ENCODE measurements at regions not wholly inside any gene's neighbourhood (a gene's known extent, or its start where the extent isn't known, plus 50 kb on each side); places are given as distances from the start of the nearest gene placed in this dataset.
"Not testable (repeated sequence)": the region's sequence is repeated elsewhere in the genome, so short reads cannot be mapped to it uniquely, and the experiment has no call there.

DNA sequence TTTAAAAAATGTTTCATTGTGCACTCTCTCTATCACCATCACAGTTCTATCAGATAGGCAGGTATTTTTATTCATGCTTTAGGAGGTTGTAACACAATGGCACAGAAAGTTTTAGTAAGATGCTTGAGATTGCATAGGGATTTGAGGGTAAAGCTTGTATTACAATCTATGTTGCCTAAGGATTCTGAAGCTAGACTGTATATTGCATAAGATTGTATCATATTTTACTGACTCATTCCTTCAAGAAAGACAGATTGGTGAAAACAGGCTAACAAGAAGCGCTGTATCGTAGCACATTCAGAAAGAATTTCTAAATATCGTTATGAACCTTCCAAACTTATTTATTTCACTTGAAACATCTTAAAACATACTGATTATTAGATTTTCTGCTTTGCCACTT is 577.7 kb downstream of the EBF1 start:
- DNase-seq (ENCODE audit: low read depth in 1 of 2, low spot score in 1 of 2) = no peak

DNA sequence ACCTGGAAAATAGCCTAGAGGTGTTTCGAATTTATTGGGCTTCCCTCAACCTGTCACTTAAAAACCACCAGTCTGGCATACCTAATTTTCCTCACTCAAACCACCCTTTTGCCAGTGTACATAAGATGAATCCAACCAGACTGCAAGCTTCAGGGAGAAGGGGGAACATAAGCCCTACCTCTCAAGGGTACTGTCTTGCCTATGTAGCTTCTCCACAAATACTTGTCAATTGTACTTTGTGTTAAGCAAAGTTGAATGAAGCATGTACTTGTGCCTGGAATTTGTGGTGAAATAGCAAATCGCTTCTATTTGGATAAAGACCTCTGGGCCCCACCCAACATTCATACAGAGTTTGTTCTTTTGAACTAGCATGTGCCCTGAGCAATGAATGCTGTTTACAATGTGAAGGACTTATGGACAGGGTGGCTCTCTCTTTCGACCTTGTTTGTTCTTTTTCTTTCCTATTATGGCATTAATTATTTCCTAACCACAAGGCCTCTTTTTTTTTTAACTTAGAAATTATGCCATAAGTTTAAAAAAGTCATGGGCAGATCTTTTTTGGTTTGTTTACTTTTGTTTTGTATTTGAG is 580.2 kb downstream of the EBF1 start:
- DNase-seq (ENCODE audit: low read depth in 1 of 2, low spot score in 1 of 2) = no peak

GRCh38 chr5:158516521-158516920 is 583.2 kb downstream of the EBF1 start:
- no peak for DNase-seq (ENCODE audit: low read depth in 1 of 2, low spot score in 1 of 2)

DNA sequence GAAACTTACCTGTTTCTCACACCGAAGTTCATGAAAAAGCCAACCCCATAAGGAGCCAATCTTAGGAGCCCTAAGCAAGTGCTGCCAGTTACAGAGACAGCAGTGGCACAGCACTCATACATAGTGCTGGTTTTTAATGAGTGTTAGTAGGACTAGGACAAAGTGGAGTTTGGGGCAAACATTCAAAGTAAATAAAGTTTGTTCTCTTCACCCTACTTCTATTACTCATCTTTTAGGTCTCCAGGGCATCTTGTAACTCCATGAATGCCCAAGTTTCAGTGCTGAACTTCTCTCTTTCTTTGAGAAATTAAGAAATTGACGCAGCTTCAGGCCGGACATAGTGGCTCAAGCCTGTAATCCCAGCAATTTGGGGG is 584.7 kb downstream of the EBF1 start:
- no peak for DNase-seq (ENCODE audit: low read depth in 1 of 2, low spot score in 1 of 2)

- no peak for DNase-seq (ENCODE audit: low read depth in 1 of 2, low spot score in 1 of 2)
These were observed 585.3 kb downstream of the EBF1 start for GRCh38 chr5:158514319-158514985.

DNA sequence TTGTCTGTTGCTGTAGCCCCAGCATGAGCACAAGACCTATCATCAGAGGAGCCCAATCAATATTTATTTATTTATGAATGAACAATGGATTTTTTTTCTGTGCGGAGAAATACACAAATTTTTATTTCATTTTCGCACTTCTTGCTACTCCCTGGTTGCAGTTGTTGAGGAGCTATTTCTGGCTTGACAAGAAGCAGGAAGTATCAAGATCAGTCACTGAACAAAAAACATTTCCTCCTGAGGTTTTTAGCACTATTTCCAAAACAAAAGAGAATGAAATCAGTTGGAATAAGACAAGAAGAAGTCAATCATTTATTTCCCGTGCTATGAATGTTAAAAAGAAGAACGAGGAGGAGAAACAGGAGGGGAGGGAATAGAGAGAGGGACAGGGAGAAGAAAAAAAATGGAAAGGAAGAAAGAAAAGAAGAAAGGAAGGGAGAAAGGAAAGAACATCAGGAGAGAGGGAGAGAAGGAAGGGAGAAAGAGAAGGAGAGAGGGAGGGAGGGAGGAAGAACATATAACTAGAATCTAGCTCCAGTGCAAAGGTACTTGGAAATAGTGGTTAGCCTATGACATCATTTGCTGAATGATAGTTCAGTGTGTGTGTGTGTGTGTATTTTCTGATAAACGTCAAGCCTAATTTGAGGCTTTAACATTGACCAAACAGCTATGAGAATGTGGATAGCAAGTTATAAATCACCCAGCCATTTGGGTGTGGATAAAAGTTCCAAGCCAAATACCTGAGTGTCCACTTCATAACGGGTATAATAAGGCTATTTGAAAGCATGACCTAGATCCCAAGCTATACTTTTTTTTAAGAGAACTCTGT is 586.0 kb downstream of the EBF1 start:
- DNase-seq (ENCODE audit: low read depth in 1 of 2, low spot score in 1 of 2) = no peak

GRCh38 chr5:158511454-158511853 is 588.3 kb downstream of the EBF1 start:
- no peak for DNase-seq (ENCODE audit: low read depth in 1 of 2, low spot score in 1 of 2)

GRCh38 chr5:158510479-158510878 is 589.2 kb downstream of the EBF1 start:
- no peak for DNase-seq (ENCODE audit: low read depth in 1 of 2, low spot score in 1 of 2)

GRCh38 chr5:158506648-158507047 is 593.1 kb downstream of the EBF1 start:
- DNase-seq (ENCODE audit: low read depth in 1 of 2, low spot score in 1 of 2) = no peak

DNA sequence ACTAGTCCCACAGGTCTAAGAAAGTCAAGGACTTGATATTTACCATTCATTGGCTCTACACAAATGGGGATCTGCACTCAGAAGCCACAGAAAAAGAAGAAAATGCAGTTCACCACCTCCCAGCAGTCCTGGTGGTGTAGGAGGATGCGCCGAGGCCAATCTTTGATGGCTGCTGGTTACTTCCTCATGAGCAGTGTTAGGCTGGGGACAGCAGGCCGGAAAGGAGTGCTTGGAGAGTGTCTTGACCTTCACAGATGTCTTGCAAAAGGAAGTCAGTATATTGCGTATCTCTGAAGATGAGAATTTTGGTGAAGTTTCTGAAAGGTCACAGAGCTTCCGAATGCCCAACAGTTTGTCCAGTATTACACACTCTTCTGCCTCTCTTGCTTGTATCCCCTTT is 597.0 kb downstream of the EBF1 start:
- no peak for DNase-seq (ENCODE audit: low read depth in 1 of 2, low spot score in 1 of 2)

DNA sequence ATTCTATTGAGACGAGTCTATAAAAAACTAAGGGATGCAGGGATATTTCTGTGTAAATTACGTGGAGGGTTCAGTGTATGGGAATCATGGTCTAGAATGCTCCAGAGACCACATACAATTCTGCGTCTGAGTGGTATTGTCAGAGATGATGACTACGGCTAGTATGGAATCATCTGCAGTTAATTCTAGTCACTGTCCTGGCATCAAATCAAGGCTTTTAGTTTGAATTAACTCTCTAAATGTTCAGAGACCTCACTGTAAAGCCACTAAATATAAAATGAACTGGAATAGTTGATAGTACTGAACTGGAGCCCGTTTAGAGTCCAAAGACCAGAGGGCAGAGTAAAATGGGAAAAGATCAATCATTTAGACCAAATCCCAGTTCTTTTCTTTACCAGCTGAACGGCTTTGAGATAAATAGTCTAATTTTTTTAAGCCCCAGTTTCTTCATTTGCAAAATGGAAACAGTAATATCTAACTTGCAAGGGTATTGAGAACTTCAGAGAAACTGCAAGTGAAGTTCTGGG is 599.8 kb downstream of the EBF1 start:
- DNase-seq (ENCODE audit: low read depth in 1 of 2, low spot score in 1 of 2) = no peak

DNA sequence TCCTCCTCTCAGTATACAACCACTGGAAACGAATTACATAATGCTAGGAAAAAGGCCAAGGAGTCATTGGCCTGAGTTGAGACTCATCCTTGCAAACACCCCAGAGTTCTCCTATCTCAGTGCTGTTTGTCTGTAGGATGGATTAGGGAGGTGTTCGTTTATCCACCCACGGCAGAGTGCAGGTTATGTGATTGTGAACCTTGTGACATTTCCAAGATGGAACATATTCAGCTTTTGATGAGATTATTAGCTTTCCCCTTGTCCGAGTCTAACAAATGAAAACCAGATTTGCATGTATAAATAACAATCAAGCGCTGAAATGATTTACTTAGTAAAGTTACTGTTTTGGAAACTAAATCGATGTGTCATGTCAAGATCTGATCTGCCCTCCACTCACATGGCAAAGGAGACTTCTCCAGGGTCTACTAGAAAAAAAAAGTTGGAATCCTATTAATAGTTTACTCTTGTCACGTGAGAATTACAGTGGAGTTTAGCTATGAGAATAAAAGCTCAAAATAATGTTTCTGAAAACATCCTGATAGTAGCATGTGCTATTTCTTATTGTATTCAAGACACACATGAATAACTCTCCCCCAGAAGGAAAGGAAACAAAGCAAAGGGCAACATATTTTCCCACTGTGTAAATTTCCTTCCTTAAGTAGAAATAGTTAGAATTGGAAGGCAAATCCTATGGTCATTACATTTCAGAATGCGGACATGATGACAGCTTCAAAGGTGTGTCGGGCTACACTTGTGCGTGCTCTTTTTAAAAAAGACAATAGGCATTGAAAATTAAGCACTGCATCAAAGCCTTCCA is 600.4 kb downstream of the EBF1 start:
- DNase-seq (ENCODE audit: low read depth in 1 of 2, low spot score in 1 of 2) = no peak

DNA sequence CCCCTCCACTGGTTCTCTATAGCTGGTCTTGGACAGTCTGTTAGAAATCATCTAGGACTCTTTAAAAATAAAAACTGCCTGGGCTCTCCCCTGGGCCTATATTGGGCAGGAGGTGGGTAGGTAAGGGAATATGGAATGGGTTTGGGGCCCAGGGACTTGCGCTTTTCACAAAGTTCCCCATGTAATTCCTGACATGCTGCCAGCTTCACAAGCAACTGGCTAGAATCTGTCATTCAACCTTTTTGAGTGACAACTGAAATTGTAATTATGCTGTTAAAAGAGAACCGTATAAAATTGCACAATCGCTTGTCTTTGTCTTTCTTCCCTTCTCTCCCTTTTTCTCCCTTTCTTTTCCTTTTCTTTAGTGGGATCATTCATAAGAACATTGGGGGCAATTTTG is 603.1 kb downstream of the EBF1 start:
- DNase-seq (ENCODE audit: low read depth in 1 of 2, low spot score in 1 of 2) = no peak

DNA sequence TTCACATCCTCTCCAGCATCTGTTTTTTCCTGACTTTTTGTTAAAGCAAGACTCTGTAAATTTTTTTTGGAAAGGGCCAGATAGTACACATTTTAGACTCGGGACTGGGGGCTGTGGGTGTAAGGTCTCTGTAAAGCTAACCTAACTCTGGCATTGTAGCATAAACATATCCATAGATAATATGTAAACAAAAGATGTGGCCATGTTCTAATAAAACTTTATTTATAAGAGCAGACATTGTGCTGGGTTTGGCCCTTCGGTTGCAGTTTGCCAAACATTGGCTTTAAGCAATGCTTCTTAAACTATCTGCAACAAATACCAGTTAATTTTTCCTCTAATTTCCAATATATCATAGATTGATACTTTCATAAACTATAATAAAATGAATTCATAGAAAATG is 605.2 kb downstream of the EBF1 start:
- DNase-seq (ENCODE audit: low read depth in 1 of 2, low spot score in 1 of 2) = no peak

DNA sequence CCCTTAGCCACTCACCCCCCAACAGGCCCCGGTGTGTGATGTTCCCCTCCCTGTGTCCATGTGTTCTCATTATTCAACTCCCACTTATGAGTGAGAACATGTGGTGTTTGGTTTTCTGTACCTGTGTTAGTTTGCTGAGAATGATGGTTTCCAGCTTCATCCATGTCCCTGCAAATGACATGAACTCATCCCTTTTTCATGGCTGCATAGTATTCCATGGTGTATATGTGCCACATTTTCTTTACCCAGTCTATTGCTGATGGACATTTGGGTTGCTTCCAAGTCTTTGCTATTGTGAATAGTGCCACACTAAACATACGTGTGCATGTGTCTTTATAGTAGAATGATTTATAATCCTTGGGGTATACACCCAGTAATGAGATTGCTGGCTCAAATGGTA is 605.7 kb downstream of the EBF1 start:
- not testable (repeated sequence) for DNase-seq (ENCODE audit: low read depth in 1 of 2, low spot score in 1 of 2)

- DNase-seq (ENCODE audit: low read depth in 1 of 2, low spot score in 1 of 2) = no peak
These were observed 606.9 kb downstream of the EBF1 start for GRCh38 chr5:158492841-158493242.

DNA sequence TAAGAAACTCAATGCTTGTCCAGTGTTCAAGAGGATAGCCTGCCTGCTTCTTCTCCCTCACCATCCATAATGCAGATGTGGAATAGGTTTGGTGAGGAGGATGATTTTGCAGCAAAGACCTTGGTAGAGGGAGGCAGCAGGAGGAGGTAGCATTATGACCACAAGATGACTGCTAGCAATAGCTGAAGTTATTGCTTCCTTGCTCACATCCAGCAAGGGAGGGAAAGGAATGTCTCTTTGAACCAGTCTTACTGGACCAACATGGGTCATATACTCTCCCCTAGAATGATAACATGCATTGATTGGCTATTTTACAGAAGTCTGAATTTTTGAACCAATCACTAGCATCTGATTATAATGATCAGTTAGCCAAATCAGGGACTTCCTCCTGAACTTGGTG is 607.6 kb downstream of the EBF1 start:
- DNase-seq (ENCODE audit: low read depth in 1 of 2, low spot score in 1 of 2) = no peak

GRCh38 chr5:158487664-158488063 is 612.1 kb downstream of the EBF1 start:
- DNase-seq (ENCODE audit: low read depth in 1 of 2, low spot score in 1 of 2) = no peak

DNA sequence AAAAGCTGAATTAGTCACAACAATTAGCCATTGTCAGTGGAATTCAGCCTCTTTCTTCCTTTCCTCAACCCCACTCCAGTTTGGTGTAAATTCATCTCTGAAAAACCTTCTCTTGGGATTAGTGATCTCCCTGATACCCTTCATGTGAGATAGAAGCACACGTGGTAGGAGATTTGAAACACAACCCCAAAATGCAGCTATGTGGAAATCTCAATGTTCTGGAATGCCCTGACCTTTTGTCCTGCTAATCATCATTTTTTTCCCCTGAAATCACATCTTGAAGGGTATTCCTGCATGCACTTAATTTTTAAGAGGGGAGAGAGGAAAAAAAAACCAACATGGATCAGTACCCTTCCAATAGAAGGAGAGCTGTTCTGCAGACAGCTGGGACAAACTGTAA is 612.6 kb downstream of the EBF1 start:
- DNase-seq (ENCODE audit: low read depth in 1 of 2, low spot score in 1 of 2) = no peak

GRCh38 chr5:158486566-158486965 is 613.1 kb downstream of the EBF1 start:
- no peak for DNase-seq (ENCODE audit: low read depth in 1 of 2, low spot score in 1 of 2)

GRCh38 chr5:158485604-158486081 is 614.1 kb downstream of the EBF1 start:
- no peak for DNase-seq (ENCODE audit: low read depth in 1 of 2, low spot score in 1 of 2)
